Chondrocyte (in vitro differentiated cells): ENCODE measurements at regions not wholly inside any gene's neighbourhood (a gene's known extent, or its start where the extent isn't known, plus 50 kb on each side); places are given as distances from the start of the nearest gene placed in this dataset.

Source experiments
- DNase-seq: peaks from one replicate; pipeline ENCODE4 v3.0.0; 2021; ENCODE audit warnings: mixed read lengths, low spot score
- H3K27ac Mint-ChIP-seq: one replicate; pipeline ENCODE4 v1.8.0; 2021; ENCODE audit warnings: mild to moderate bottlenecking, moderate library complexity, mixed read lengths; ENCODE audit not compliant: unreplicated experiment
- H3K27me3 Mint-ChIP-seq: 2 replicates; pipeline ENCODE4 v1.8.0; 2021; ENCODE audit warnings: low read depth, mixed read lengths
- H3K36me3 Mint-ChIP-seq: 2 replicates; pipeline ENCODE4 v1.8.0; 2021; ENCODE audit warnings: low read depth, mixed read lengths
- H3K4me1 Mint-ChIP-seq: 2 replicates; pipeline ENCODE4 v1.8.0; 2021; ENCODE audit warnings: low read depth, mild to moderate bottlenecking, mixed read lengths
- H3K4me3 Mint-ChIP-seq: one replicate; pipeline ENCODE4 v1.8.0; 2021; ENCODE audit warnings: mild to moderate bottlenecking, moderate library complexity, mixed read lengths; ENCODE audit not compliant: unreplicated experiment
- H3K9me3 Mint-ChIP-seq: 2 replicates; pipeline ENCODE4 v1.8.0; 2021; ENCODE audit warnings: low read depth, mixed read lengths
- TF ChIP-seq, protein P1 (sequence below): fragments of 200-600 bp; sonication (generic); IDR thresholded peaks from 2 replicates; pipeline ENCODE4 v1.5.0; 2021; ENCODE audit warnings: antibody characterized with exemption, mild to moderate bottlenecking, moderate library complexity

DNA sequence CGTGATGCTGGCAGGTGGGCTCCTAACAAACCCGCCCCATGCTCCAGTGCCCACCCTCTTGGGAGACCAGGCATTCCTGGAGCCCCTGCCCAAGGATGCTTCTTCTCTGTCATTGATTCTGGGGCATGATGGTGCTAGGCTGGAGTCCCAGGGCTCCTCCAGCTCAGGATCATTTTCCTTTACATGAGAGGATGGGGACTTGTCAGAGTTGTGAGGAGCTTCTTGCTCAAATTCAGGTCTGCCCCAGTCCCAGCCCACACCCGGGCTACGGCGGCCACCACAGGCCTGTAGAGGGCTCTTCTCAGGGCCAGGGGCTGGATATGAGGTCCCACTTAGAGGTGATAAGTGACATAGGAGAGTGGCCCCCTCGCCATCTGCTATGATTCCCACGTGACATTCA lies 141.1 kb upstream of the COPS8 start:
- TF ChIP-seq, protein P1, sequence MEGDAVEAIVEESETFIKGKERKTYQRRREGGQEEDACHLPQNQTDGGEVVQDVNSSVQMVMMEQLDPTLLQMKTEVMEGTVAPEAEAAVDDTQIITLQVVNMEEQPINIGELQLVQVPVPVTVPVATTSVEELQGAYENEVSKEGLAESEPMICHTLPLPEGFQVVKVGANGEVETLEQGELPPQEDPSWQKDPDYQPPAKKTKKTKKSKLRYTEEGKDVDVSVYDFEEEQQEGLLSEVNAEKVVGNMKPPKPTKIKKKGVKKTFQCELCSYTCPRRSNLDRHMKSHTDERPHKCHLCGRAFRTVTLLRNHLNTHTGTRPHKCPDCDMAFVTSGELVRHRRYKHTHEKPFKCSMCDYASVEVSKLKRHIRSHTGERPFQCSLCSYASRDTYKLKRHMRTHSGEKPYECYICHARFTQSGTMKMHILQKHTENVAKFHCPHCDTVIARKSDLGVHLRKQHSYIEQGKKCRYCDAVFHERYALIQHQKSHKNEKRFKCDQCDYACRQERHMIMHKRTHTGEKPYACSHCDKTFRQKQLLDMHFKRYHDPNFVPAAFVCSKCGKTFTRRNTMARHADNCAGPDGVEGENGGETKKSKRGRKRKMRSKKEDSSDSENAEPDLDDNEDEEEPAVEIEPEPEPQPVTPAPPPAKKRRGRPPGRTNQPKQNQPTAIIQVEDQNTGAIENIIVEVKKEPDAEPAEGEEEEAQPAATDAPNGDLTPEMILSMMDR = no peak
- Mint-ChIP-seq H3K27ac (no peak overlapping the region), H3K4me3 (no peak overlapping the region), H3K9me3 (no peaks in the 10 kb centered on the region), H3K4me1 (no peaks in the 10 kb centered on the region), H3K27me3 (peaks cover 5% of the 10 kb centered on the region), H3K36me3 (no peaks in the 10 kb centered on the region)
- no peak for DNase-seq

GRCh38 chr2:236945431-236946016 lies 140.2 kb upstream of the COPS8 start:
- DNase-seq = no peak
- H3K9me3 Mint-ChIP-seq = no peaks in the 10 kb centered on the region
- H3K36me3 Mint-ChIP-seq = no peaks in the 10 kb centered on the region
- TF ChIP-seq, protein P1 = no peak
- no peaks in the 10 kb centered on the region for H3K4me1 Mint-ChIP-seq
- H3K27me3 Mint-ChIP-seq = peaks cover 7% of the 10 kb centered on the region
- no peak overlapping the region for H3K4me3 Mint-ChIP-seq
- no peak overlapping the region for H3K27ac Mint-ChIP-seq

GRCh38 chr2:236946871-236947270 lies 138.8 kb upstream of the COPS8 start:
- peaks cover 7% of the 10 kb centered on the region for H3K27me3 Mint-ChIP-seq
- H3K36me3 Mint-ChIP-seq = peaks cover 2% of the 10 kb centered on the region
- H3K27ac Mint-ChIP-seq = no peak overlapping the region
- DNase-seq = no peak
- no peaks in the 10 kb centered on the region for H3K4me1 Mint-ChIP-seq
- H3K4me3 Mint-ChIP-seq = no peak overlapping the region
- TF ChIP-seq, protein P1 = no peak
- peaks cover 7% of the 10 kb centered on the region for H3K9me3 Mint-ChIP-seq

DNA sequence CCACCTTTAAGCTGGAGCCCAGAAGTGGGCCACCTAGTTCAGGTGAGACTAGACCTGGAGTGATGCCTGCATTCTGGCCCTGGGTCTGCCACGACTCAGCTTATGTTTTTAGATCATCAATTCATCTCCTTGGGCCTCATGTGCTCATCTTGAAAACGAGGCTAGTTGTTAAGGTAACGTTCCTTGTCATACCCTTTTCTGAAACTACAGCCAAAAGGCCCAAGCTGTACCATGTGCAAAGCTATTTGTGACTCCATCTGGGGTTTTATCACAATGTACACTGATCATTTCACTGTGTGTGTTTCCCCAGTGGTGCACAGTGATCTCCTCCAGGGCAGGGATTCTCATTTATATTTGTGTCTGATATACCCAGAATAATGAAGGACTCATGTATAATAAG lies 138.4 kb upstream of the COPS8 start:
- no peaks in the 10 kb centered on the region for H3K4me1 Mint-ChIP-seq
- H3K27ac Mint-ChIP-seq = no peak overlapping the region
- H3K36me3 Mint-ChIP-seq = peaks cover 2% of the 10 kb centered on the region
- no peak for DNase-seq
- TF ChIP-seq, protein P1 = no peak
- peaks cover 7% of the 10 kb centered on the region for H3K27me3 Mint-ChIP-seq
- no peak overlapping the region for H3K4me3 Mint-ChIP-seq
- H3K9me3 Mint-ChIP-seq = peaks cover 10% of the 10 kb centered on the region

GRCh38 chr2:236947896-236948295 lies 137.8 kb upstream of the COPS8 start:
- DNase-seq = no peak
- TF ChIP-seq, protein P1 = no peak
- H3K36me3 Mint-ChIP-seq = peaks cover 2% of the 10 kb centered on the region
- peaks cover 7% of the 10 kb centered on the region for H3K27me3 Mint-ChIP-seq
- H3K27ac Mint-ChIP-seq = no peak overlapping the region
- H3K4me1 Mint-ChIP-seq = no peaks in the 10 kb centered on the region
- H3K4me3 Mint-ChIP-seq = no peak overlapping the region
- peaks cover 10% of the 10 kb centered on the region for H3K9me3 Mint-ChIP-seq
